IMR-90 (cell line): ENCODE measurements at regions not wholly inside any gene's neighbourhood (a gene's known extent, or its start where the extent isn't known, plus 50 kb on each side); places are given as distances from the start of the nearest gene placed in this dataset.

Source experiments
- ATAC-seq: fragments of 200-7000 bp; cut with Tn5 transposase; 2 replicates; pipeline ENCODE4 v1.9.1; 2020; ENCODE audit warnings: low read depth, mild to moderate bottlenecking, moderate library complexity
- BruUV-seq: library from RNA; stranded (reverse); fragments of 400-500 nt; replicated peaks from 2 replicates; lab custom pipeline; 2021; lab: Mats Ljungman, UMichigan
- CTCF ChIA-PET: fragments of 300-600 bp; formaldehyde crosslinking; extraction: SDS; loops from one replicate; lab custom pipeline; 2021; ENCODE audit warnings: antibody characterized with exemption; lab: Yijun Ruan, JAX
- POLR2A ChIA-PET: fragments of 300-600 bp; sonication (Branson Sonifier 250); formaldehyde crosslinking; loops from one replicate; lab custom pipeline; 2022; ENCODE audit warnings: antibody characterized with exemption; ENCODE audit not compliant: unreplicated experiment; lab: Charles Lee
- DNase-seq: peaks from one replicate; pipeline ENCODE4 v3.0.0; 2013
- H2AFZ ChIP-seq: replicated peaks from 2 replicates; pipeline ENCODE3; 2013; ENCODE audit warnings: low read length, mild to moderate bottlenecking; ENCODE audit not compliant: poor library complexity
- H2AK5ac ChIP-seq: 2 replicates; pipeline ENCODE4 v1.6.1; 2013; ENCODE audit warnings: low read depth, low read length, inconsistent platforms
- H2AK9ac ChIP-seq: replicated peaks from 2 replicates; pipeline ENCODE3; 2013; ENCODE audit warnings: mild to moderate bottlenecking, low read depth, low read length, moderate library complexity; ENCODE audit not compliant: poor library complexity
- H2BK120ac ChIP-seq: 2 replicates; pipeline ENCODE4 v1.6.1; 2013; ENCODE audit warnings: low read depth, low read length, inconsistent platforms
- H2BK15ac ChIP-seq: 3 replicates; pipeline ENCODE4 v1.6.1; 2013; ENCODE audit warnings: low read depth, low read length, inconsistent platforms
- H2BK20ac ChIP-seq: 2 replicates; pipeline ENCODE4 v1.6.1; 2013; ENCODE audit warnings: low read depth, mild to moderate bottlenecking, inconsistent platforms, low read length, moderate library complexity
- H2BK5ac ChIP-seq: 2 replicates; pipeline ENCODE4 v1.6.1; 2013; ENCODE audit warnings: mild to moderate bottlenecking, low read depth, low read length, inconsistent platforms; ENCODE audit not compliant: poor library complexity, severe bottlenecking
- H3K14ac ChIP-seq: replicated peaks from 2 replicates; pipeline ENCODE4 v1.6.1; 2013; ENCODE audit warnings: low read depth, low read length, inconsistent platforms
- H3K18ac ChIP-seq: 2 replicates; pipeline ENCODE4 v1.6.1; 2013; ENCODE audit warnings: low read depth, low read length, control low read depth
- H3K23ac ChIP-seq: 2 replicates; pipeline ENCODE4 v1.6.1; 2013; ENCODE audit warnings: low read depth, low read length, inconsistent platforms
- H3K27ac ChIP-seq: 2 replicates; pipeline ENCODE4 v1.5.1; 2013; ENCODE audit warnings: mild to moderate bottlenecking, control low read depth, low read length; ENCODE audit not compliant: insufficient read depth
- H3K27me3 ChIP-seq: 2 replicates; pipeline ENCODE4 v1.6.1; 2013; ENCODE audit warnings: low read length; ENCODE audit not compliant: control insufficient read depth, insufficient read depth
- H3K36me3 ChIP-seq: 2 replicates; pipeline ENCODE4 v1.6.1; 2013; ENCODE audit warnings: low read length, mixed read lengths; ENCODE audit not compliant: control insufficient read depth, insufficient read depth
- H3K4ac ChIP-seq: 2 replicates; pipeline ENCODE4 v1.6.1; 2013; ENCODE audit warnings: low read depth, low read length, inconsistent platforms
- H3K4me1 ChIP-seq: 2 replicates; pipeline ENCODE4 v1.6.1; 2013; ENCODE audit warnings: low read length, mixed read lengths; ENCODE audit not compliant: control insufficient read depth, insufficient read depth
- H3K4me2 ChIP-seq: 2 replicates; pipeline ENCODE4 v1.6.1; 2013; ENCODE audit warnings: low read depth, mild to moderate bottlenecking, control low read depth, low read length, moderate library complexity
- H3K4me3 ChIP-seq: 2 replicates; pipeline ENCODE4 v1.5.1; 2013; ENCODE audit warnings: low read depth, mild to moderate bottlenecking, control low read depth, low read length, moderate library complexity; ENCODE audit not compliant: insufficient read depth
- H3K56ac ChIP-seq: 2 replicates; pipeline ENCODE4 v1.6.1; 2013; ENCODE audit warnings: low read length, inconsistent platforms; ENCODE audit not compliant: insufficient read depth; ENCODE audit errors: extremely low read depth
- H3K79me1 ChIP-seq, 2 experiments: 2 replicates each; pipeline ENCODE4 v1.6.1; 2013; ENCODE audit warnings: low read length in 2 of 2, inconsistent platforms in 1 of 2, low read depth in 1 of 2
- H3K9ac ChIP-seq: 2 replicates; pipeline ENCODE4 v1.6.1; 2013; ENCODE audit warnings: low read depth, low read length, control low read depth
- H3K9me1 ChIP-seq: 2 replicates; pipeline ENCODE4 v1.6.1; 2013; ENCODE audit warnings: low read length, inconsistent platforms; ENCODE audit not compliant: insufficient read depth
- H3K9me3 ChIP-seq: 2 replicates; pipeline ENCODE4 v1.6.1; 2013; ENCODE audit warnings: low read length; ENCODE audit not compliant: control insufficient read depth, insufficient read depth
- H4K20me1 ChIP-seq: 2 replicates; pipeline ENCODE4 v1.6.1; 2013; ENCODE audit warnings: low read length, inconsistent platforms; ENCODE audit not compliant: insufficient read depth
- H4K5ac ChIP-seq: 2 replicates; pipeline ENCODE4 v1.6.1; 2013; ENCODE audit warnings: mild to moderate bottlenecking, low read depth, low read length, control low read depth
- H4K8ac ChIP-seq, 2 experiments: 2 replicates each; pipeline ENCODE4 v1.6.1; 2013; ENCODE audit warnings: low read depth in 2 of 2, low read length in 2 of 2, control low read depth in 1 of 2, inconsistent platforms in 1 of 2
- H4K91ac ChIP-seq: 2 replicates; pipeline ENCODE4 v1.6.1; 2013; ENCODE audit warnings: low read depth, low read length, inconsistent platforms; ENCODE audit not compliant: insufficient read depth
- BHLHE40 ChIP-seq: fragments of 150-350 bp; IDR thresholded peaks from 2 replicates; pipeline ENCODE4 v1.6.1; 2016; ENCODE audit warnings: mild to moderate bottlenecking, low read depth, low read length
- CHD1 ChIP-seq: IDR thresholded peaks from 2 replicates; pipeline ENCODE4 v1.6.1; 2012; ENCODE audit warnings: low read depth, low read length, improper control_type of control experiment
- FOS ChIP-seq: fragments of 150-350 bp; IDR thresholded peaks from 2 replicates; pipeline ENCODE4 v1.6.1; 2016; ENCODE audit warnings: low read depth, low read length
- MAFK ChIP-seq: IDR thresholded peaks from 2 replicates; pipeline ENCODE4 v1.6.1; 2012; ENCODE audit warnings: low read depth, low read length, improper control_type of control experiment
- MAZ ChIP-seq: IDR thresholded peaks from 2 replicates; pipeline ENCODE4 v1.6.1; 2012; ENCODE audit warnings: low read depth, mild to moderate bottlenecking, low read length, improper control_type of control experiment, moderate library complexity, borderline replicate concordance
- MXI1 ChIP-seq: IDR thresholded peaks from 2 replicates; pipeline ENCODE4 v1.6.1; 2012; ENCODE audit warnings: low read depth, mild to moderate bottlenecking, low read length, moderate library complexity, borderline replicate concordance
- NFE2L2 ChIP-seq: fragments of 150-350 bp; IDR thresholded peaks from 2 replicates; pipeline ENCODE4 v1.6.1; 2016; ENCODE audit warnings: low read depth, mild to moderate bottlenecking, low read length
- POLR2A ChIP-seq: IDR thresholded peaks from 2 replicates; pipeline ENCODE4 v1.6.1; 2012; ENCODE audit warnings: mild to moderate bottlenecking, low read depth, low read length
- RCOR1 ChIP-seq: IDR thresholded peaks from 2 replicates; pipeline ENCODE4 v1.6.1; 2012; ENCODE audit warnings: mild to moderate bottlenecking, low read length, improper control_type of control experiment; ENCODE audit not compliant: insufficient replicate concordance
- SMC3 ChIP-seq: fragments of 150-350 bp; IDR thresholded peaks from 2 replicates; pipeline ENCODE4 v1.6.1; 2016; ENCODE audit warnings: low read depth, mild to moderate bottlenecking, antibody characterized with exemption, low read length, moderate library complexity
- WGBS, 2 experiments: methylation state at CpG; one replicate each; pipeline versions ENCODE4 v1.1.5 to v1.1.7; 2013; ENCODE audit warnings: missing lambda C conversion rate in 2 of 2; ENCODE audit not compliant: insufficient read length in 1 of 2; ENCODE audit errors: extremely low coverage in 2 of 2; 5-methylcytosine and 5-hydroxymethylcytosine counted together
- dilution Hi-C: fragments of 300-500 bp; cut with HindIII; formaldehyde crosslinking; loops from one replicate; pipeline ENCODE4 v1.14.3; 2018; ENCODE audit warnings: low sequenced_read_pairs; ENCODE audit not compliant: unreplicated experiment
- in situ Hi-C: fragments of 300-500 bp; cut with MboI; formaldehyde crosslinking; loops from 3 replicates; pipeline ENCODE4 v1.14.3; 2019; ENCODE audit warnings: low sequenced_read_pairs, inconsistent platforms, mixed read lengths
- intact Hi-C: fragments of 100-400 bp; cut with micrococcal nuclease; formaldehyde crosslinking; loops from 2 replicates; pipeline ENCODE4 v1.10.0; 2022
- TF ChIP-seq, protein P1 (sequence below): fragments of 150-350 bp; IDR thresholded peaks from 2 replicates; pipeline ENCODE4 v1.6.1; 2016; ENCODE audit warnings: low read depth, mild to moderate bottlenecking, low read length, moderate library complexity, borderline replicate concordance
- TF ChIP-seq, protein P2 (sequence below): conservative IDR thresholded peaks from 2 replicates; pipeline ENCODE4 v1.5.1; 2012; ENCODE audit warnings: mild to moderate bottlenecking, low read depth, low read length, improper control_type of control experiment
- TF ChIP-seq, protein P3 (sequence below): fragments of 150-350 bp; IDR thresholded peaks from 2 replicates; pipeline ENCODE4 v1.6.1; 2017; ENCODE audit warnings: mild to moderate bottlenecking, antibody characterized with exemption, low read length, low read depth

DNA sequence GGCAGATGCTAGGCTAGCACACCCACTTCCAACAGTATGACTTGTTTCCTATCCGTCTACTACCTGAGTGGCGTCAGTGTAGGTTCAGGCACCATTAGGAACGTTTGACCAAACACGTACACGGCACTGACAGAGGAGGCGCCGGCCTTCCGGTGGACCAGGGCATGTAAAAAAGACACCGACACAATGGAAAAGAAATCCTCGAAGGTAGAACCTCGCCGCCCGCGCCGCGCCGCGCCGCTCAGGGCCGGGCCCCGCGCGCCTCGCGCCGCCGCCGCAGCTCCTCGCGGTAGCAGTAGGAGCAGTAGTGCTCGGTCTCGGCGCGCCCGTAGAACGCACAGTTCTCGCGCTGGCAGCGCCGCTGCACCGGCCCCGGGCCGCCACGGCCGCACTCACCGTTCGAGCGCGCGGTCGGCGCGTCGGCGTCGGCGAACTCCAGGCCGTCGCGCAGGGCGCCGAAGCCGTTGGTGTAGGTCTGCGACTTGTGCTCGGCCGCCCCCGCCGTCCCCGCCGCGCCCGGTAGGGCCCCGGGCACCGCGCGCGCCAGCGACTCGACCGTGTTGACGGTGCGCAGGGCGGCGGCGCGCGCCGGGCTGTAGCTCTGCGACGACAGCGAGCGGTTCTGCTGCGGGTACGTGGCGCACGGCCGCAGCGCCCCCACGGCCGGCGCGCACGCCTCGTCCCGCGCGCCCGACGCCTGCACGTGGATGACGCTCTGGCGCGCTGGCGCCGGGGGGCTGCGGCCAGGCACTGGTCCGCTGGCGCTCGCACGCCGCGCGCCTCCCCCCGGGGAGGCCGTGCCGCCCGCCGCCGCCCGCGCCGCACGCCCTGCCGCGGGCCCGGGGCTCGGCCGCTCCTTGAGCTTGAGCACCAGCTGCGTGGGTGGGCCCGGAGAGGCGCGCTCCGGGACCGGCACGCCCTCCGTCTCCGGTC is 156.7 kb downstream of the KLF13 start:
- Histone ChIP-seq H3K9ac (no peak overlapping the region), H4K20me1 (no peaks in the 10 kb centered on the region), H2BK120ac (no peak overlapping the region), H2BK20ac (no peak overlapping the region), H3K23ac (0 out of 2 replicates have a peak overlapping the region, but pooled peaks have one; percentile 24), H3K4me1 (no peaks in the 10 kb centered on the region; the same call in 1 of the 2 replicates), H3K14ac (no peak overlapping the region), H2BK15ac (0 out of 3 replicates have a peak overlapping the region, but pooled peaks have one; percentile 53), H3K56ac (no peak overlapping the region), H3K18ac (no peak overlapping the region), H4K91ac (no peak overlapping the region), H2AK9ac (no peak overlapping the region), H3K9me1 (peaks cover under 1% of the 10 kb centered on the region; the same call in 1 of the 2 replicates), H4K5ac (no peak overlapping the region), H2BK5ac (no peak overlapping the region), H3K27ac (no peak overlapping the region), H2AFZ (peak overlapping the region; percentile 80), H3K4ac (0 out of 2 replicates have a peak overlapping the region, but pooled peaks have one; percentile 7), H3K36me3 (no peaks in the 10 kb centered on the region), H3K9me3 (peaks cover 7% of the 10 kb centered on the region), H3K79me1 (no peaks in the 10 kb centered on the region), H3K4me2 (peak overlapping the region; percentile 31; the same call in 1 of the 2 replicates), H2AK5ac (peak overlapping the region; percentile 43; the same call in 1 of the 2 replicates), H3K4me3 (peak overlapping the region; percentile 35), H3K27me3 (peaks cover 36% of the 10 kb centered on the region), H4K8ac (no peak overlapping the region)
- DNase-seq (no peak), ATAC-seq (peak; percentile 53)
- dilution Hi-C loops, result no loop called here
- ChIA-PET POLR2A (no interaction called here), CTCF (no interaction called here)
- 8% methylated on average over 57 of the region's 147 CpGs; no CpG with 5 or more reads in 1 of the 2 experiments for WGBS, 2 experiments
- in situ Hi-C loops, result loop anchor here (10.0 to 25.0 kb wide), 3 partner anchors 119 to 821 kb away; partner anchors contain the start of gene KLF13
- no TSS peak for BruUV-seq
- intact Hi-C loops, result loop anchor here (10.0 kb wide), 1 partner anchor 579 kb away; the partner anchor contains the start of gene FAN1
- no peak for TF ChIP-seq POLR2A
- TF ChIP-seq MAZ, result no peak
- TF ChIP-seq, protein P1, sequence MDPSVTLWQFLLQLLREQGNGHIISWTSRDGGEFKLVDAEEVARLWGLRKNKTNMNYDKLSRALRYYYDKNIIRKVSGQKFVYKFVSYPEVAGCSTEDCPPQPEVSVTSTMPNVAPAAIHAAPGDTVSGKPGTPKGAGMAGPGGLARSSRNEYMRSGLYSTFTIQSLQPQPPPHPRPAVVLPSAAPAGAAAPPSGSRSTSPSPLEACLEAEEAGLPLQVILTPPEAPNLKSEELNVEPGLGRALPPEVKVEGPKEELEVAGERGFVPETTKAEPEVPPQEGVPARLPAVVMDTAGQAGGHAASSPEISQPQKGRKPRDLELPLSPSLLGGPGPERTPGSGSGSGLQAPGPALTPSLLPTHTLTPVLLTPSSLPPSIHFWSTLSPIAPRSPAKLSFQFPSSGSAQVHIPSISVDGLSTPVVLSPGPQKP, result no peak
- no peak for TF ChIP-seq CHD1
- TF ChIP-seq BHLHE40, result no peak
- TF ChIP-seq, protein P2, sequence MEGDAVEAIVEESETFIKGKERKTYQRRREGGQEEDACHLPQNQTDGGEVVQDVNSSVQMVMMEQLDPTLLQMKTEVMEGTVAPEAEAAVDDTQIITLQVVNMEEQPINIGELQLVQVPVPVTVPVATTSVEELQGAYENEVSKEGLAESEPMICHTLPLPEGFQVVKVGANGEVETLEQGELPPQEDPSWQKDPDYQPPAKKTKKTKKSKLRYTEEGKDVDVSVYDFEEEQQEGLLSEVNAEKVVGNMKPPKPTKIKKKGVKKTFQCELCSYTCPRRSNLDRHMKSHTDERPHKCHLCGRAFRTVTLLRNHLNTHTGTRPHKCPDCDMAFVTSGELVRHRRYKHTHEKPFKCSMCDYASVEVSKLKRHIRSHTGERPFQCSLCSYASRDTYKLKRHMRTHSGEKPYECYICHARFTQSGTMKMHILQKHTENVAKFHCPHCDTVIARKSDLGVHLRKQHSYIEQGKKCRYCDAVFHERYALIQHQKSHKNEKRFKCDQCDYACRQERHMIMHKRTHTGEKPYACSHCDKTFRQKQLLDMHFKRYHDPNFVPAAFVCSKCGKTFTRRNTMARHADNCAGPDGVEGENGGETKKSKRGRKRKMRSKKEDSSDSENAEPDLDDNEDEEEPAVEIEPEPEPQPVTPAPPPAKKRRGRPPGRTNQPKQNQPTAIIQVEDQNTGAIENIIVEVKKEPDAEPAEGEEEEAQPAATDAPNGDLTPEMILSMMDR, result no peak
- no peak for TF ChIP-seq SMC3
- no peak for TF ChIP-seq FOS
- TF ChIP-seq MXI1, result no peak
- no peak for TF ChIP-seq MAFK
- TF ChIP-seq, protein P3, sequence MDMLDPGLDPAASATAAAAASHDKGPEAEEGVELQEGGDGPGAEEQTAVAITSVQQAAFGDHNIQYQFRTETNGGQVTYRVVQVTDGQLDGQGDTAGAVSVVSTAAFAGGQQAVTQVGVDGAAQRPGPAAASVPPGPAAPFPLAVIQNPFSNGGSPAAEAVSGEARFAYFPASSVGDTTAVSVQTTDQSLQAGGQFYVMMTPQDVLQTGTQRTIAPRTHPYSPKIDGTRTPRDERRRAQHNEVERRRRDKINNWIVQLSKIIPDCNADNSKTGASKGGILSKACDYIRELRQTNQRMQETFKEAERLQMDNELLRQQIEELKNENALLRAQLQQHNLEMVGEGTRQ, result no peak
- TF ChIP-seq NFE2L2, result no peak
- TF ChIP-seq RCOR1, result no peak
